ENCODE measurements at regions not wholly inside any gene's neighbourhood (a gene's known extent, or its start where the extent isn't known, plus 50 kb on each side); places are given as distances from the start of the nearest gene placed in this dataset.

DNA sequence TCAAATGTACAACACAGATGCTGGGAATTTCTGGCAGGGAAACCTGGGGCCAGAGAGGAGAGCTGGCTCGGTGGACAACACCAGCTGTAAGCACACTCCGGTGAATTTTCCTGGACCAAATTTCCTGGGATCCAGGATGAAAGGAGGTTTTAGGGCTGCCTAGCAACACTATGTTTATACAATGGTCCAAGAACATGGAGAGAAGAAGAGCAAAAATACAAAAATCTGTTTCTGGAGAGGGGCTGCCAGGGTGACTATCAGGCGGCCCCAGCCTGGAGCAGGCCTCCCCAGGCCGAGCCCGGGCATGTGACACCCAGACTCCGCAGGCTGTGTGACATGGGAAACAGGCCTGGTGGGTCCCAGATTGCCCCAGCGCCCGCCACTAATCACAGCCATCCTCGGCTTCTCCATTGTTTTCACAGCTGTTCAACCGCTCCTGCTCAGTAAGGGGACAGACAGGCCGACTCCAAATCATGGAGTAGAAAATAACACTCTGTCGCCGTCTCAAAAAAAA lies 336.0 kb upstream of the NFIA start:
- no peak overlapping the region for H3K4me3 ChIP-seq (ENCODE audit: low read depth in 1 of 3, low read length in 3 of 3)
- H3K27ac ChIP-seq (ENCODE audit: low read depth in 1 of 2, low read length in 2 of 2) = no peak overlapping the region
- DNase-seq (ENCODE audit: low spot score) = no peak
- H3K27me3 ChIP-seq (ENCODE audit: control insufficient read depth in 4 of 4, insufficient read depth in 4 of 4, low read length in 3 of 4) = no peaks in the 10 kb centered on the region
- TF ChIP-seq RAD21 (IDR thresholded peaks at IDR 0.05) (no peak), NR2F2 (IDR thresholded peaks at IDR 0.05) (no peak), RXRA (IDR thresholded peaks at IDR 0.05) (no peak), YY1 (IDR thresholded peaks at IDR 0.05) (no peak), CTCF (IDR thresholded peaks at IDR 0.05; ENCODE audit: low read depth, low read length, missing input control) (no peak), SP1 (IDR thresholded peaks at IDR 0.05) (no peak), JUND (IDR thresholded peaks at IDR 0.05) (no peak), TAF1 (conservative IDR thresholded peaks at IDR 0.05) (no peak), ZBTB33 (IDR thresholded peaks at IDR 0.05) (no peak), FOXA1 (IDR thresholded peaks at IDR 0.05) (no peak), EGR1 (IDR thresholded peaks at IDR 0.05; ENCODE audit: low read depth in 2 of 2) (no peak), FOXA2 (IDR thresholded peaks at IDR 0.05) (no peak)
- TF ChIP-seq, protein P1, sequence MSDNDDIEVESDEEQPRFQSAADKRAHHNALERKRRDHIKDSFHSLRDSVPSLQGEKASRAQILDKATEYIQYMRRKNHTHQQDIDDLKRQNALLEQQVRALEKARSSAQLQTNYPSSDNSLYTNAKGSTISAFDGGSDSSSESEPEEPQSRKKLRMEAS (IDR thresholded peaks at IDR 0.05) = no peak
- TF ChIP-seq, protein P2, sequence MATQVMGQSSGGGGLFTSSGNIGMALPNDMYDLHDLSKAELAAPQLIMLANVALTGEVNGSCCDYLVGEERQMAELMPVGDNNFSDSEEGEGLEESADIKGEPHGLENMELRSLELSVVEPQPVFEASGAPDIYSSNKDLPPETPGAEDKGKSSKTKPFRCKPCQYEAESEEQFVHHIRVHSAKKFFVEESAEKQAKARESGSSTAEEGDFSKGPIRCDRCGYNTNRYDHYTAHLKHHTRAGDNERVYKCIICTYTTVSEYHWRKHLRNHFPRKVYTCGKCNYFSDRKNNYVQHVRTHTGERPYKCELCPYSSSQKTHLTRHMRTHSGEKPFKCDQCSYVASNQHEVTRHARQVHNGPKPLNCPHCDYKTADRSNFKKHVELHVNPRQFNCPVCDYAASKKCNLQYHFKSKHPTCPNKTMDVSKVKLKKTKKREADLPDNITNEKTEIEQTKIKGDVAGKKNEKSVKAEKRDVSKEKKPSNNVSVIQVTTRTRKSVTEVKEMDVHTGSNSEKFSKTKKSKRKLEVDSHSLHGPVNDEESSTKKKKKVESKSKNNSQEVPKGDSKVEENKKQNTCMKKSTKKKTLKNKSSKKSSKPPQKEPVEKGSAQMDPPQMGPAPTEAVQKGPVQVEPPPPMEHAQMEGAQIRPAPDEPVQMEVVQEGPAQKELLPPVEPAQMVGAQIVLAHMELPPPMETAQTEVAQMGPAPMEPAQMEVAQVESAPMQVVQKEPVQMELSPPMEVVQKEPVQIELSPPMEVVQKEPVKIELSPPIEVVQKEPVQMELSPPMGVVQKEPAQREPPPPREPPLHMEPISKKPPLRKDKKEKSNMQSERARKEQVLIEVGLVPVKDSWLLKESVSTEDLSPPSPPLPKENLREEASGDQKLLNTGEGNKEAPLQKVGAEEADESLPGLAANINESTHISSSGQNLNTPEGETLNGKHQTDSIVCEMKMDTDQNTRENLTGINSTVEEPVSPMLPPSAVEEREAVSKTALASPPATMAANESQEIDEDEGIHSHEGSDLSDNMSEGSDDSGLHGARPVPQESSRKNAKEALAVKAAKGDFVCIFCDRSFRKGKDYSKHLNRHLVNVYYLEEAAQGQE (IDR thresholded peaks at IDR 0.05) = no peak
- TF ChIP-seq, protein P3, sequence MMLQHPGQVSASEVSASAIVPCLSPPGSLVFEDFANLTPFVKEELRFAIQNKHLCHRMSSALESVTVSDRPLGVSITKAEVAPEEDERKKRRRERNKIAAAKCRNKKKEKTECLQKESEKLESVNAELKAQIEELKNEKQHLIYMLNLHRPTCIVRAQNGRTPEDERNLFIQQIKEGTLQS (IDR thresholded peaks at IDR 0.05) = no peak
- no peaks in the 10 kb centered on the region for H3K9me3 ChIP-seq (ENCODE audit: control insufficient read depth in 4 of 4, low read length in 3 of 4)
- no peaks in the 10 kb centered on the region for H3K36me3 ChIP-seq (ENCODE audit: control insufficient read depth in 4 of 4, insufficient read depth in 3 of 4, low read depth in 1 of 4, low read length in 3 of 4)
- WGBS = 84% methylated on average over 13 of the region's 13 CpGs
- H3K4me1 ChIP-seq (ENCODE audit: control insufficient read depth in 4 of 4, insufficient read depth in 4 of 4, low read length in 3 of 4) = no peaks in the 10 kb centered on the region
- H3K9ac ChIP-seq (ENCODE audit: low read depth in 1 of 2, low read length in 2 of 2) = no peak overlapping the region

GRCh38 chr1:60745484-60745883 lies 336.9 kb upstream of the NFIA start:
- Histone ChIP-seq H3K4me1 (ENCODE audit: control insufficient read depth in 4 of 4, insufficient read depth in 4 of 4, low read length in 3 of 4) (no peaks in the 10 kb centered on the region), H3K27me3 (ENCODE audit: control insufficient read depth in 4 of 4, insufficient read depth in 4 of 4, low read length in 3 of 4) (no peaks in the 10 kb centered on the region), H3K9ac (ENCODE audit: low read depth in 1 of 2, low read length in 2 of 2) (no peak overlapping the region), H3K4me3 (ENCODE audit: low read depth in 1 of 3, low read length in 3 of 3) (no peak overlapping the region), H3K9me3 (ENCODE audit: control insufficient read depth in 4 of 4, low read length in 3 of 4) (no peaks in the 10 kb centered on the region), H3K36me3 (ENCODE audit: control insufficient read depth in 4 of 4, insufficient read depth in 3 of 4, low read depth in 1 of 4, low read length in 3 of 4) (no peaks in the 10 kb centered on the region), H3K27ac (ENCODE audit: low read depth in 1 of 2, low read length in 2 of 2) (no peak overlapping the region)
- TF ChIP-seq GABPA (IDR thresholded peaks at IDR 0.05 in 1 of 2, conservative IDR thresholded peaks at IDR 0.05 in 1 of 2) (no peak), RAD21 (IDR thresholded peaks at IDR 0.05) (no peak), EGR1 (IDR thresholded peaks at IDR 0.05; ENCODE audit: low read depth in 2 of 2) (no peak), FOXA2 (IDR thresholded peaks at IDR 0.05) (no peak), FOXA1 (IDR thresholded peaks at IDR 0.05) (no peak), RXRA (IDR thresholded peaks at IDR 0.05) (no peak)
- TF ChIP-seq, protein P2 (IDR thresholded peaks at IDR 0.05) = no peak
- no peak for DNase-seq (ENCODE audit: low spot score)
- 73% methylated on average over 2 of the region's 2 CpGs for WGBS
